ENCODE measurements at regions not wholly inside any gene's neighbourhood (a gene's known extent, or its start where the extent isn't known, plus 50 kb on each side); places are given as distances from the start of the nearest gene placed in this dataset.

GRCh38 chr7:155945670-155946325, 133.5 kb upstream of the SHH start:
- POLR2A ChIA-PET: no interaction called here
- no peak overlapping the region for H3K4me3 Mint-ChIP-seq
- intact Hi-C loops (cut with micrococcal nuclease): no loop called here
- no peak for TF ChIP-seq CTCF (IDR thresholded peaks at IDR 0.05)
- no peak overlapping the region for H3K27ac Mint-ChIP-seq
- no peak for ATAC-seq (ENCODE audit: low read depth)
- no peaks in the 10 kb centered on the region for H3K36me3 Mint-ChIP-seq (ENCODE audit: low read depth)
- no peaks in the 10 kb centered on the region for H3K9me3 Mint-ChIP-seq
- no peak for DNase-seq
- H3K4me1 Mint-ChIP-seq: no peaks in the 10 kb centered on the region
- H3K27me3 Mint-ChIP-seq: no peaks in the 10 kb centered on the region
- CTCF ChIA-PET: no interaction called here

- intact Hi-C loops (cut with micrococcal nuclease): no loop called here
- H3K27ac Mint-ChIP-seq: no peak overlapping the region
- DNase-seq (no peak), ATAC-seq (ENCODE audit: low read depth) (no peak)
- ChIA-PET CTCF (no interaction called here), POLR2A (no interaction called here)
- no peaks in the 10 kb centered on the region for H3K36me3 Mint-ChIP-seq (ENCODE audit: low read depth)
- TF ChIP-seq CTCF (IDR thresholded peaks at IDR 0.05): no peak
- H3K9me3 Mint-ChIP-seq: peaks cover 2% of the 10 kb centered on the region
- no peaks in the 10 kb centered on the region for H3K4me1 Mint-ChIP-seq
- H3K27me3 Mint-ChIP-seq: no peaks in the 10 kb centered on the region
- no peak overlapping the region for H3K4me3 Mint-ChIP-seq
Observed at GRCh38 chr7:155944901-155945300, 132.6 kb upstream of the SHH start.

GRCh38 chr7:155943251-155943899, 131.1 kb upstream of the SHH start:
- intact Hi-C loops (cut with micrococcal nuclease): no loop called here
- no peak for TF ChIP-seq CTCF (IDR thresholded peaks at IDR 0.05)
- DNase-seq: no peak
- ChIA-PET CTCF (no interaction called here), POLR2A (no interaction called here)
- Mint-ChIP-seq H3K4me3 (no peak overlapping the region), H3K27ac (no peak overlapping the region), H3K27me3 (no peaks in the 10 kb centered on the region), H3K9me3 (peaks cover 4% of the 10 kb centered on the region), H3K36me3 (ENCODE audit: low read depth) (no peaks in the 10 kb centered on the region), H3K4me1 (no peaks in the 10 kb centered on the region)
- no peak for ATAC-seq (ENCODE audit: low read depth)

- ChIA-PET POLR2A (no interaction called here), CTCF (no interaction called here)
- Mint-ChIP-seq H3K4me3 (no peak overlapping the region), H3K9me3 (peaks cover 4% of the 10 kb centered on the region), H3K36me3 (ENCODE audit: low read depth) (no peaks in the 10 kb centered on the region), H3K27ac (no peak overlapping the region), H3K4me1 (no peaks in the 10 kb centered on the region), H3K27me3 (no peaks in the 10 kb centered on the region)
- no peak for ATAC-seq (ENCODE audit: low read depth)
- TF ChIP-seq CTCF (IDR thresholded peaks at IDR 0.05): no peak
- DNase-seq: no peak
- intact Hi-C loops (cut with micrococcal nuclease): no loop called here
Observed at GRCh38 chr7:155942226-155942950, 130.1 kb upstream of the SHH start.

- Mint-ChIP-seq H3K27me3 (no peaks in the 10 kb centered on the region), H3K36me3 (ENCODE audit: low read depth) (no peaks in the 10 kb centered on the region), H3K9me3 (peaks cover 4% of the 10 kb centered on the region), H3K4me3 (no peak overlapping the region), H3K4me1 (no peaks in the 10 kb centered on the region), H3K27ac (no peak overlapping the region)
- no peak for DNase-seq
- no peak for ATAC-seq (ENCODE audit: low read depth)
- CTCF ChIA-PET: no interaction called here
- POLR2A ChIA-PET: no interaction called here
- no peak for TF ChIP-seq CTCF (IDR thresholded peaks at IDR 0.05)
- intact Hi-C loops (cut with micrococcal nuclease): no loop called here
Observed at GRCh38 chr7:155941688-155942087, 129.4 kb upstream of the SHH start.

All from activated B cell treated with CpG ODN at 0.5 μM for 24 hours (primary cell).